ENCODE measurements at regions not wholly inside any gene's neighbourhood (a gene's known extent, or its start where the extent isn't known, plus 50 kb on each side); places are given as distances from the start of the nearest gene placed in this dataset.

DNA sequence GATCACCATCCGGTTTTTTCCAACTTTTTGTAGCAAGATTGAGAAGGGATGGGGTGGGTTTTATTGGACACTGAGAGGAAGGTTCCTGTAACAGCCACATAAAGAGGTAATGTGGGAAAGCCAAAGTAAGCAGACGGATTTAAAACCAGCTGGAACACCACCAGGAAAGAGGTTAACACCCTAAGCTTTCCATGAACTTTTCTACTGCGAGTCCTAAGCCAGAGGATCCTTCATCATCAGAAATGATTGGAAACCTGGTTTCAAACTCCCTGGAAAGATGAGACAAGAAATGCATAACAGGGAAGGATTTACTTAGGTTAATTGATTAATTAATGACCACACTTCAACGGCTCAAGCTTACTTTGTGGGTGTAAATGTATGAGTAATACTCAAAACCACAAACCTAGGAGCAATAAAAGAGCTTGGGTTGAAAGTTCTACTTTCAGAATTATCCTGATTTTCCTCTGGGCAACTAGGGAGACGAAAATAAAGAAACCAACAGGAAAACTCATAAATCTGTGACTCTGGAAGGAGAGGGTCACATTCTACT is 91.5 kb downstream of the COX18 start:
- Histone ChIP-seq H2AFZ (ENCODE audit: insufficient read depth, low read depth, low read length, poor library complexity, severe bottlenecking) (no peak overlapping the region), H4K20me1 (ENCODE audit: insufficient read depth, low read length) (no peaks in the 10 kb centered on the region), H3K9ac (ENCODE audit: insufficient read depth, low read length, poor library complexity, severe bottlenecking) (no peak overlapping the region), H3K36me3 (replicated peaks in 1 of 2; ENCODE audit: control insufficient read depth in 1 of 2, insufficient read depth in 2 of 2, low read length in 2 of 2) (no peaks in the 10 kb centered on the region), H3K27me3 (ENCODE audit: control insufficient read depth in 2 of 2, insufficient read depth in 2 of 2, low read length in 2 of 2) (no peaks in the 10 kb centered on the region), H3K9me3 (replicated peaks in 1 of 2; ENCODE audit: control insufficient read depth in 1 of 2, insufficient read depth in 1 of 2, low read length in 2 of 2) (peaks cover 0 to 4% of the 10 kb centered on the region in 2 donors), H3K4me2 (replicated peaks; ENCODE audit: extremely low read depth, low read length, poor library complexity, severe bottlenecking) (no peak overlapping the region), H3K4me3 (replicated peaks in 1 of 3; ENCODE audit: low read depth in 2 of 3, low read length in 3 of 3) (no peak overlapping the region), H3K27ac (ENCODE audit: low read depth in 1 of 2, low read length in 2 of 2) (no peak overlapping the region), H3K4me1 (ENCODE audit: control insufficient read depth in 1 of 2, insufficient read depth in 2 of 2, low read length in 2 of 2) (no peaks in the 10 kb centered on the region), H3K79me2 (ENCODE audit: insufficient read depth, low read length) (no peaks in the 10 kb centered on the region)
- Mint-ChIP-seq H3K9me3 (peaks cover 0 to 12% (median 5%) of the 10 kb centered on the region in 7 donors), H3K27me3 (ENCODE audit: low read depth in 3 of 3) (peaks cover 0 to 5% (median 0%) of the 10 kb centered on the region in 3 donors), H3K4me3 (no peak overlapping the region), H3K4me1 (no peaks in the 10 kb centered on the region), H3K27ac (no peak overlapping the region), H3K36me3 (no peaks in the 10 kb centered on the region)
- TF ChIP-seq, protein P1, sequence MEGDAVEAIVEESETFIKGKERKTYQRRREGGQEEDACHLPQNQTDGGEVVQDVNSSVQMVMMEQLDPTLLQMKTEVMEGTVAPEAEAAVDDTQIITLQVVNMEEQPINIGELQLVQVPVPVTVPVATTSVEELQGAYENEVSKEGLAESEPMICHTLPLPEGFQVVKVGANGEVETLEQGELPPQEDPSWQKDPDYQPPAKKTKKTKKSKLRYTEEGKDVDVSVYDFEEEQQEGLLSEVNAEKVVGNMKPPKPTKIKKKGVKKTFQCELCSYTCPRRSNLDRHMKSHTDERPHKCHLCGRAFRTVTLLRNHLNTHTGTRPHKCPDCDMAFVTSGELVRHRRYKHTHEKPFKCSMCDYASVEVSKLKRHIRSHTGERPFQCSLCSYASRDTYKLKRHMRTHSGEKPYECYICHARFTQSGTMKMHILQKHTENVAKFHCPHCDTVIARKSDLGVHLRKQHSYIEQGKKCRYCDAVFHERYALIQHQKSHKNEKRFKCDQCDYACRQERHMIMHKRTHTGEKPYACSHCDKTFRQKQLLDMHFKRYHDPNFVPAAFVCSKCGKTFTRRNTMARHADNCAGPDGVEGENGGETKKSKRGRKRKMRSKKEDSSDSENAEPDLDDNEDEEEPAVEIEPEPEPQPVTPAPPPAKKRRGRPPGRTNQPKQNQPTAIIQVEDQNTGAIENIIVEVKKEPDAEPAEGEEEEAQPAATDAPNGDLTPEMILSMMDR (IDR thresholded peaks at IDR 0.05) = no peak
- no CpG with 5 or more reads among the region's 5 CpGs for WGBS (ENCODE audit: insufficient coverage)
- intact Hi-C loops (cut with micrococcal nuclease) = no loop called here
- DNase-seq = no peak

DNA sequence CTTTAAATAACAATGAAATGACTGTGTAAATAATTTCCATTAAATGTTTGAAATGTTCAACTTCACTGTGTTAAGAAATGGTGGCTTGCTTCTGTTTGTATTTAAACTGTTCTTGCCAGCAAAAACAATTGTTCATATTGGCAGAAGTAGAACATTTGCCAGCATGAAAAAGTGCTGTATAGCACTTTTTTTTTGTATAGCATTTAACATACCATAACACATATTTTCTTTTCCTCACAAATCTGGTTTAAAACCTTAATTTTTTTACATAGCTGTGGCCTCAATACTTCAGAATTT is 94.1 kb downstream of the COX18 start:
- intact Hi-C loops (cut with micrococcal nuclease) = no loop called here
- no peaks in the 10 kb centered on the region for H4K20me1 ChIP-seq (ENCODE audit: insufficient read depth, low read length)
- no peaks in the 10 kb centered on the region for H3K36me3 Mint-ChIP-seq
- no peak overlapping the region for H3K27ac ChIP-seq (ENCODE audit: low read depth in 1 of 2, low read length in 2 of 2)
- H3K4me3 Mint-ChIP-seq = no peak overlapping the region
- H3K9me3 Mint-ChIP-seq = peaks cover 0 to 9% (median 4%) of the 10 kb centered on the region in 7 donors
- no peak overlapping the region for H3K27ac Mint-ChIP-seq
- peaks cover 0 to under 1% of the 10 kb centered on the region in 2 donors for H3K9me3 ChIP-seq (replicated peaks in 1 of 2; ENCODE audit: control insufficient read depth in 1 of 2, insufficient read depth in 1 of 2, low read length in 2 of 2)
- no peaks in the 10 kb centered on the region for H3K4me1 ChIP-seq (ENCODE audit: control insufficient read depth in 1 of 2, insufficient read depth in 2 of 2, low read length in 2 of 2)
- no peak overlapping the region for H3K4me2 ChIP-seq (replicated peaks; ENCODE audit: extremely low read depth, low read length, poor library complexity, severe bottlenecking)
- no peak overlapping the region for H3K9ac ChIP-seq (ENCODE audit: insufficient read depth, low read length, poor library complexity, severe bottlenecking)
- no peak overlapping the region for H2AFZ ChIP-seq (ENCODE audit: insufficient read depth, low read depth, low read length, poor library complexity, severe bottlenecking)
- no peaks in the 10 kb centered on the region for H3K36me3 ChIP-seq (replicated peaks in 1 of 2; ENCODE audit: control insufficient read depth in 1 of 2, insufficient read depth in 2 of 2, low read length in 2 of 2)
- no peaks in the 10 kb centered on the region for H3K27me3 ChIP-seq (ENCODE audit: control insufficient read depth in 2 of 2, insufficient read depth in 2 of 2, low read length in 2 of 2)
- no peaks in the 10 kb centered on the region for H3K79me2 ChIP-seq (ENCODE audit: insufficient read depth, low read length)
- H3K4me3 ChIP-seq (replicated peaks in 1 of 3; ENCODE audit: low read depth in 2 of 3, low read length in 3 of 3) = no peak overlapping the region
- no peak for DNase-seq
- H3K4me1 Mint-ChIP-seq = no peaks in the 10 kb centered on the region
- TF ChIP-seq, protein P1 (IDR thresholded peaks at IDR 0.05) = no peak
- peaks cover 0 to 3% (median 2%) of the 10 kb centered on the region in 3 donors for H3K27me3 Mint-ChIP-seq (ENCODE audit: low read depth in 3 of 3)
